Heart right ventricle (tissue), 16 donors: ENCODE measurements at regions not wholly inside any gene's neighbourhood (a gene's known extent, or its start where the extent isn't known, plus 50 kb on each side); places are given as distances from the start of the nearest gene placed in this dataset.

Experiments
- ATAC-seq, 8 donors: fragments of 200-7000 bp; cut with Tn5 transposase; one replicate each; pipeline ENCODE4 v1.9.1; 2020; ENCODE audit warnings: mild to moderate bottlenecking in 8 of 8, moderate library complexity in 8 of 8, moderate number of reproducible peaks in 1 of 8
- DNase-seq, 2 donors: peaks; one replicate each; pipeline ENCODE4 v3.0.0-alpha.2; 2020
- H3K27ac ChIP-seq, 10 donors: fragments of 200-600 bp; sonication (generic) in 2 of 10; one replicate each; pipeline versions ENCODE4 v1.5.0 to v1.8.0; 2020 to 2022; ENCODE audit warnings: mild to moderate bottlenecking in 3 of 10
- H3K27me3 ChIP-seq, 7 donors: fragments of 200-600 bp; one replicate each; pipeline ENCODE4 v1.8.0; 2021 to 2022; ENCODE audit warnings: mild to moderate bottlenecking in 2 of 7
- H3K36me3 ChIP-seq, 9 donors: fragments of 200-600 bp; sonication (generic) in 1 of 9; one replicate each; pipeline versions ENCODE4 v1.5.0 to v1.8.0; 2020 to 2022; ENCODE audit warnings: mild to moderate bottlenecking in 2 of 9
- H3K4me1 ChIP-seq, 9 donors: fragments of 200-600 bp; sonication (generic) in 1 of 9; one replicate each; pipeline versions ENCODE4 v1.5.0 to v1.8.0; 2020 to 2022; ENCODE audit warnings: mild to moderate bottlenecking in 4 of 9
- H3K4me3 ChIP-seq, 10 donors: fragments of 200-600 bp; sonication (generic) in 2 of 10; one replicate each; pipeline versions ENCODE4 v1.5.0 to v1.8.0; 2020 to 2022; ENCODE audit warnings: mild to moderate bottlenecking in 7 of 10, moderate library complexity in 2 of 10
- H3K9me3 ChIP-seq, 11 donors: fragments of 200-600 bp in 10 of 11; sonication (generic) in 2 of 11; one replicate each; pipeline versions ENCODE4 v1.5.0 to v1.8.0; 2013 to 2022; ENCODE audit warnings: mild to moderate bottlenecking in 2 of 11, control low read depth in 1 of 11, moderate library complexity in 1 of 11
- WGBS, 2 donors: extraction: QIAGEN DNeasy Blood & Tissue Kit; methylation state at CpG; one replicate each; pipeline ENCODE4 v1.1.7; 2013; ENCODE audit warnings: inconsistent platforms in 1 of 2; 5-methylcytosine and 5-hydroxymethylcytosine counted together
- intact Hi-C, 10 donors: fragments of 100-400 bp; cut with DNase I; formaldehyde crosslinking; loops; one replicate each; pipeline versions ENCODE4 v1.11.1 to v1.14.2; 2022
- TF ChIP-seq, protein P1 (sequence below), 9 donors: fragments of 200-600 bp; sonication (generic) in 2 of 9; IDR thresholded peaks; one replicate each; pipeline versions ENCODE4 v1.5.0 to v1.8.0; 2021 to 2022; ENCODE audit warnings: antibody characterized with exemption in 9 of 9, mild to moderate bottlenecking in 5 of 9, moderate library complexity in 1 of 9
- donor health status: Arrhythmogenic right ventricular cardiomyopathy.
- donor health status: ischemic (EF 13 %, LVEDD 7.1; RV severe dilation, severe dysfunction).
- donor health status: healthy with polysubstance abuse.
- donor health status: DM: no; HTN: yes; CAD: no.
- donor health status: DM: no; HTN: no; CAD: no.
- donor health status: ischemic (EF 25% LVEDD 6.9; RV normal size, moderate dysfunction).
- donor health status: ischemic (EF 25% LVEDD 5.7; RV mildly dilated, moderate dysfunction).
- donor health status: healthy.
- donor health status: DM: yes; HTN: yes; CAD: no.
- donor health status: Ischemic cardiomyopathy.
- donor health status: ischemic (EF 35%, LVEDD 5.7; RV mildly dilated, moderate dysfunction).
- donor health status: nonischemic (EF 11% LVEDD 7.7; RV severe dilation, severe dysfunction).
- donor health status: DM: yes; HTN: yes; CAD: no.
- donor health status: PGD.
- donor health status: ischemic (EF 29% LVEDD 5.4; RV normal size, mild dysfunction).
- donor health status: nonischemic (EF 23%, LVEDD 6.1; RV moderate dilation, normal function).

DNA sequence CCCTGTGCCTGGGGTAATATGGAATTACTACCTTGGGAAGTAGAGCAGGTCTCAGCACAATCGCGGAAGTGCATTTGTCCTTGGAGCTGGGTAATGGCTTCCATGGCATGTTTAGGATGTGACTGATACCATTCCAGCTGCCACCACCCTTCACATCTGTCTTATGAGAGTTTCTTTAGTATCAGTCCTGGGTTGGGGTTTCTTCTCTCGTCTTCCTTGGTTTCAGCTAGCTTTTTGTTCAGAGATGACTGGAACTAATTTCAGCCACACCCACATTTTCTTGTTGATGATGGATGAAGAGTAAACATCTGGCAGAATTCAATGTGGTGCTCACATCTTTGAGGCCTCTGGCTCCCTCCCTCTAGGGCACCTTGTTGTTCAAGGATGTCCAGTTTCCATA is 212.9 kb upstream of the SOX21 start:
- intact Hi-C loops, result no loop called here
- no peaks in the 10 kb centered on the region for H3K4me1 ChIP-seq
- H3K27ac ChIP-seq, result no peak overlapping the region
- H3K36me3 ChIP-seq, result no peaks in the 10 kb centered on the region
- H3K9me3 ChIP-seq, result no peaks in the 10 kb centered on the region
- peaks cover 0 to 3% (median 0%) of the 10 kb centered on the region in 7 donors for H3K27me3 ChIP-seq
- TF ChIP-seq, protein P1, sequence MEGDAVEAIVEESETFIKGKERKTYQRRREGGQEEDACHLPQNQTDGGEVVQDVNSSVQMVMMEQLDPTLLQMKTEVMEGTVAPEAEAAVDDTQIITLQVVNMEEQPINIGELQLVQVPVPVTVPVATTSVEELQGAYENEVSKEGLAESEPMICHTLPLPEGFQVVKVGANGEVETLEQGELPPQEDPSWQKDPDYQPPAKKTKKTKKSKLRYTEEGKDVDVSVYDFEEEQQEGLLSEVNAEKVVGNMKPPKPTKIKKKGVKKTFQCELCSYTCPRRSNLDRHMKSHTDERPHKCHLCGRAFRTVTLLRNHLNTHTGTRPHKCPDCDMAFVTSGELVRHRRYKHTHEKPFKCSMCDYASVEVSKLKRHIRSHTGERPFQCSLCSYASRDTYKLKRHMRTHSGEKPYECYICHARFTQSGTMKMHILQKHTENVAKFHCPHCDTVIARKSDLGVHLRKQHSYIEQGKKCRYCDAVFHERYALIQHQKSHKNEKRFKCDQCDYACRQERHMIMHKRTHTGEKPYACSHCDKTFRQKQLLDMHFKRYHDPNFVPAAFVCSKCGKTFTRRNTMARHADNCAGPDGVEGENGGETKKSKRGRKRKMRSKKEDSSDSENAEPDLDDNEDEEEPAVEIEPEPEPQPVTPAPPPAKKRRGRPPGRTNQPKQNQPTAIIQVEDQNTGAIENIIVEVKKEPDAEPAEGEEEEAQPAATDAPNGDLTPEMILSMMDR (IDR thresholded peaks at IDR 0.05), result no peak
- ATAC-seq, result no peak
- no peak overlapping the region for H3K4me3 ChIP-seq
- DNase-seq, result no peak
- 65 to 78% methylated on average over 3 of the region's 3 CpGs for WGBS, 2 donors

DNA sequence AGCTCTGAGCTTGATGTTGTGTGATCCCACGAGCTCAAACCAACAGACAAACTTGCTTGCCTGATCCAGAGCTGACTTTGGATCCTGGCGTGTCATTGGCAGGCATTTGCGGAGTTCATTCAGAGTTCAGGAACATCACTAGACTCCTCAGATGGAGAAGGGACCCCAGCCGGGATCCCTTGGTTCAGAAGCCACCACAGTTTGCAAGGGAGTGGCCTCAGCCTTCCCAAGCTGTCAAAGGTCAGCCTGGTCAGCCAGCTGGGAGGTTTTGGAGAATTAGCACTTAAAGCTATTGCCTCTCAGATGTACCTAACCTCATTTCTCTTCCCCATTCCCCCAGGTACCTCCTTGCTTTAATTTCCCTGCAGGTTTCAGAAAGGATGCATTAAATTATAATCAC is 208.8 kb upstream of the SOX21 start:
- H3K9me3 ChIP-seq, result no peaks in the 10 kb centered on the region
- TF ChIP-seq, protein P1 (IDR thresholded peaks at IDR 0.05), result no peak
- no peak for DNase-seq
- 36 to 59% methylated on average over 4 of the region's 4 CpGs for WGBS, 2 donors
- H3K36me3 ChIP-seq, result no peaks in the 10 kb centered on the region
- intact Hi-C loops, result no loop called here
- H3K4me1 ChIP-seq, result no peaks in the 10 kb centered on the region
- peaks cover 0 to 3% (median 0%) of the 10 kb centered on the region in 7 donors for H3K27me3 ChIP-seq
- no peak overlapping the region for H3K27ac ChIP-seq
- H3K4me3 ChIP-seq, result no peak overlapping the region
- ATAC-seq, result no peak

DNA sequence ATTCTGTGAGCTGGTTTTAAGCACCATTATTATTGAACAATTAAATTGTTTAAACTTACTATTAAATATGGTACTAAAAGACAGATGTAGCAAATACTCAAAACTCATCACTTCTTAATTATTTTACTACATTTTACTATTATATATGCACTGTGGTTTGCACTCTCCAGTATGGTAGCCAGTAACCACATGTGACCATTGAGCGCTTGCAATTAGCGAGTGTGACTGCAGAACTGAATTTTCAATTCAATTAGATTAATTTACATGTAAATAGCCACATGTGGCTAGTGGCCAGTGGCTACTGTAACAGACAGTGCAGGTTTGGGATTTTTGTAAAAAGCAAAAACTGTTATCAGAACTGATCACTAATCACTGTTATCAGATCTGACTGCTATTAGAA is 208.2 kb upstream of the SOX21 start:
- no peaks in the 10 kb centered on the region for H3K4me1 ChIP-seq
- intact Hi-C loops, result no loop called here
- ATAC-seq, result no peak
- H3K27me3 ChIP-seq, result peaks cover 0 to 3% (median 0%) of the 10 kb centered on the region in 7 donors
- no peak for DNase-seq
- no peaks in the 10 kb centered on the region for H3K36me3 ChIP-seq
- 85 to 91% methylated on average over 2 of the region's 2 CpGs for WGBS, 2 donors
- no peak overlapping the region for H3K4me3 ChIP-seq
- no peak overlapping the region for H3K27ac ChIP-seq
- TF ChIP-seq, protein P1 (IDR thresholded peaks at IDR 0.05), result no peak
- no peaks in the 10 kb centered on the region for H3K9me3 ChIP-seq

DNA sequence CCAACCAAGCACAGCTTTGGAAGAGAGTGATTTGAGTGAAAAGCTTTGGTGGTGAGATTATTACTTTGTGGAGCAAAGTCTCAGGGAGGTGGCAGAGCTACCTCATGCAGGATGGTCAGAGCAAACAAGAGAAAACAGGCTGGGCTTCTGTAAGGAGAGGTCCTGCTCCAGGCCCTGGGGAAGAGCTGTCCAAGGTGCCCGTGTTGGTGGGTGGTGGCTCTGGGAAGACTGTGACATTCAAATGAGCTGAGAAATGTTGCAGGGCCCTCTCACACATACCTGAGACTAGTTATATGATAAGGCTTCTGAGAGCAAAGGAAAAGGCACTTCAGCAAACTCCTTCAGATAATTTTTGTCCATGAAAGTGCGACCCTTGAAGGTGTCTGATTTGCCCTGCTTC is 205.5 kb upstream of the SOX21 start:
- intact Hi-C loops, result no loop called here
- DNase-seq, result no peak
- WGBS, 2 donors, result 22 to 45% methylated on average over 2 of the region's 2 CpGs
- no peaks in the 10 kb centered on the region for H3K4me1 ChIP-seq
- no peak for ATAC-seq
- H3K36me3 ChIP-seq, result no peaks in the 10 kb centered on the region
- no peaks in the 10 kb centered on the region for H3K27me3 ChIP-seq
- no peak overlapping the region for H3K27ac ChIP-seq
- TF ChIP-seq, protein P1 (IDR thresholded peaks at IDR 0.05), result no peak
- no peak overlapping the region for H3K4me3 ChIP-seq
- no peaks in the 10 kb centered on the region for H3K9me3 ChIP-seq

DNA sequence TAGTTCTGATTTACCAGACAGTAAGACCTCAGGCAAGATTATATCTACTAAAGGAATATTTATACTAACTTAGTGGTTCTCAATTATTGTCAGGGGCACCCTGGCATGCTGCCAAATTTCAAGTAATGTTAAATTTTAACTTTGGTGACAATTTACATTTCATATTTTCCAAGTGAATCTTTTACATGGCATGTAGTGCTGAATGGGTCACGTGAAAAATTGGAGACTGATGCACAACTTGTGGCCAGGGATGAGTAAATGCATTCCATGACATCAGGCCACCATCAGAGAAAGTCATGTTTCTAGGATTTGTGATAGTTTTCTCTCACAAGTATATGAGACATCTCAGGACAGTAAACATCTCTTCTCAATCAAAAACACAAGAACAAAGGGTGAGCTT is 202.6 kb upstream of the SOX21 start:
- Histone ChIP-seq H3K9me3 (no peaks in the 10 kb centered on the region), H3K27me3 (no peaks in the 10 kb centered on the region), H3K27ac (no peak overlapping the region), H3K4me3 (no peak overlapping the region), H3K36me3 (no peaks in the 10 kb centered on the region), H3K4me1 (no peaks in the 10 kb centered on the region)
- intact Hi-C loops, result no loop called here
- TF ChIP-seq, protein P1 (IDR thresholded peaks at IDR 0.05), result no peak
- ATAC-seq (no peak), DNase-seq (no peak)
- 66 to 70% methylated on average over 1 of the region's 1 CpG for WGBS, 2 donors
